RCC 7860 (cell line): ENCODE measurements at regions not wholly inside any gene's neighbourhood (a gene's known extent, or its start where the extent isn't known, plus 50 kb on each side); places are given as distances from the start of the nearest gene placed in this dataset.

Experiments used
- DNase-seq: peaks from one replicate; pipeline ENCODE4 v3.0.0-alpha.2; 2015; ENCODE audit warnings: low spot score
- FAIRE-seq: peaks from 2 replicates; lab custom pipeline; 2012; peaks lifted over from hg19 to GRCh38; lab: Jason Lieb, UNC

GRCh38 chr13:32960626-32961025 is 55.6 kb upstream of the KL start:
- no peak for FAIRE-seq

DNA sequence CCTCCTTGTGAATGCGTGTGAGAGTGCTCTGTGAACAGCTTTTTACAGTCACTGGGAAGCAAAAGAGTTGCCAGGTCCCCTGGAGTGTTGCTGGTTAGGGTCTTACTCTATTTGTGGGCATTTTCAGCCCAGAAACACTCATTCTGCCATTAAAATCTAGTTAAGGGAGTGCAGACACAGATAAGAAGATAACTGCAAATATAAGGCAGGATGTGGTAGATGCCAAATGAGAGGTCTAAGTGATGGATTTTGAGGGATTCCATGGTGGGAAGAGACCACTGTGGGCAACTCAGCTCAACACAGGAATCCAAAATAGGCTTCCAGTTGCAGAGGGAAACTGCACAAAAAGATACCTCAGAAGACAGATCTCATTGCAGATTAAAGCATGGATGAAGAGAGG is 54.5 kb upstream of the KL start:
- FAIRE-seq (no peak), DNase-seq (no peak)

More at GRCh38 chr13:32960626-32961025, 55.6 kb upstream of the KL start:
- no peak for DNase-seq

- no peak for DNase-seq
- FAIRE-seq = no peak
These were observed 53.9 kb upstream of the KL start for GRCh38 chr13:32962342-32962741.

GRCh38 chr13:32964987-32965386 is 51.2 kb upstream of the KL start:
- no peak for DNase-seq
- FAIRE-seq = no peak
